Panc1 (cell line): ENCODE measurements at regions not wholly inside any gene's neighbourhood (a gene's known extent, or its start where the extent isn't known, plus 50 kb on each side); places are given as distances from the start of the nearest gene placed in this dataset.

Source experiments
- ATAC-seq: fragments of 200-7000 bp; cut with Tn5 transposase; 2 replicates; pipeline ENCODE4 v1.9.1; 2020; ENCODE audit warnings: mild to moderate bottlenecking, moderate library complexity
- BruUV-seq: library from RNA; stranded (reverse); fragments of 400-500 nt; replicated peaks from 2 replicates; lab custom pipeline; 2021; lab: Mats Ljungman, UMichigan
- CTCF ChIA-PET: fragments of 300-600 bp; sonication (Branson Sonifier 250); formaldehyde crosslinking; loops from one replicate; lab custom pipeline; 2022; ENCODE audit warnings: antibody characterized with exemption; lab: Charles Lee
- POLR2A ChIA-PET: fragments of 300-600 bp; sonication (Branson Sonifier 250); formaldehyde crosslinking; loops from one replicate; lab custom pipeline; 2022; ENCODE audit warnings: antibody characterized with exemption; lab: Charles Lee
- DNase-seq: peaks from one replicate; pipeline ENCODE4 v3.0.0-alpha.2; 2010; ENCODE audit warnings: low read depth, low spot score
- H3K27ac ChIP-seq: 2 replicates; pipeline ENCODE4 v1.5.1; 2011; ENCODE audit warnings: mild to moderate bottlenecking, low read length, inconsistent platforms
- H3K27me3 ChIP-seq: fragments of 200-500 bp; sonication (Bioruptor generic); 2 replicates; pipeline ENCODE4 v1.6.0; 2014; ENCODE audit warnings: low read length, inconsistent platforms; ENCODE audit not compliant: control insufficient read depth, insufficient read depth
- H3K36me3 ChIP-seq: fragments of 200-500 bp; sonication (Bioruptor generic); 2 replicates; pipeline ENCODE4 v1.5.1; 2014; ENCODE audit warnings: inconsistent platforms, mild to moderate bottlenecking, low read length, moderate library complexity; ENCODE audit not compliant: control insufficient read depth, insufficient read depth
- H3K4me1 ChIP-seq: 2 replicates; pipeline ENCODE4 v1.5.1; 2011; ENCODE audit warnings: inconsistent platforms, mild to moderate bottlenecking, low read length, moderate library complexity; ENCODE audit not compliant: control insufficient read depth, insufficient read depth
- H3K4me3 ChIP-seq, 2 experiments: 2 replicates each; pipeline ENCODE4 v1.5.1; 2011 to 2012; ENCODE audit warnings: low read depth in 2 of 2, low read length in 2 of 2, mild to moderate bottlenecking in 2 of 2, inconsistent platforms in 1 of 2, moderate library complexity in 1 of 2
- H3K9me3 ChIP-seq: fragments of 200-500 bp; sonication (Bioruptor generic); 2 replicates; pipeline ENCODE4 v1.5.1; 2014; ENCODE audit warnings: low read depth, mild to moderate bottlenecking, inconsistent platforms, low read length, moderate library complexity; ENCODE audit not compliant: control insufficient read depth, insufficient read depth
- CTCF ChIP-seq: fragments of 450-650 bp; IDR thresholded peaks from 2 replicates; pipeline ENCODE4 v1.5.1; 2017; ENCODE audit warnings: mild to moderate bottlenecking
- POLR2AphosphoS5 ChIP-seq: IDR thresholded peaks from 2 replicates; pipeline ENCODE4 v1.6.1; 2012; ENCODE audit warnings: mild to moderate bottlenecking, low read depth, low read length, moderate library complexity
- REST ChIP-seq, 2 experiments: IDR thresholded peaks; 2 replicates each; pipeline ENCODE4 v1.6.1; 2011 to 2012; ENCODE audit warnings: low read depth in 2 of 2, control low read depth in 1 of 2, low read length in 1 of 2, mild to moderate bottlenecking in 1 of 2, moderate library complexity in 1 of 2; ENCODE audit not compliant: insufficient read depth in 1 of 2
- SIN3A ChIP-seq: IDR thresholded peaks from 2 replicates; pipeline ENCODE4 v1.6.1; 2012; ENCODE audit warnings: low read depth, mild to moderate bottlenecking, low read length, moderate library complexity, borderline replicate concordance; ENCODE audit not compliant: insufficient read depth
- TCF7L2 ChIP-seq: IDR thresholded peaks from 2 replicates; pipeline ENCODE4 v1.6.1; 2011; ENCODE audit warnings: mild to moderate bottlenecking, low read depth, low read length, inconsistent platforms
- in situ Hi-C: cut with HindIII; loops from 2 replicates; pipeline ENCODE4 v1.10.0; 2016; ENCODE audit warnings: low sequenced_read_pairs, low pct_unique_long_range_greater_than_20kb
- intact Hi-C: fragments of 100-400 bp; cut with micrococcal nuclease; formaldehyde crosslinking; loops from one replicate; pipeline ENCODE4 v1.10.0; 2022; ENCODE audit not compliant: unreplicated experiment

GRCh38 chr2:67515538-67515937, 118.4 kb downstream of the ETAA1 start:
- DNase-seq (no peak), ATAC-seq (no peak)
- intact Hi-C loops, result no loop called here
- TF ChIP-seq POLR2AphosphoS5 (no peak), TCF7L2 (no peak), CTCF (no peak), REST (IDR thresholded peaks at IDR 0.05; ENCODE audit: insufficient read depth in 1 of 2, low read depth in 2 of 2, low read length in 1 of 2) (no peak), SIN3A (no peak)
- POLR2A ChIA-PET, result no interaction called here
- no peaks in the 10 kb centered on the region for H3K4me1 ChIP-seq
- in situ Hi-C loops, result no loop called here
- no peaks in the 10 kb centered on the region for H3K27me3 ChIP-seq
- no TSS peak for BruUV-seq
- no peak overlapping the region for H3K4me3 ChIP-seq
- H3K36me3 ChIP-seq, result no peaks in the 10 kb centered on the region
- H3K27ac ChIP-seq, result no peak overlapping the region
- CTCF ChIA-PET, result no interaction called here
- H3K9me3 ChIP-seq, result no peaks in the 10 kb centered on the region

- H3K9me3 ChIP-seq, result no peaks in the 10 kb centered on the region
- in situ Hi-C loops (no loop called here), intact Hi-C loops (no loop called here)
- no peak overlapping the region for H3K27ac ChIP-seq
- DNase-seq, result no peak
- no TSS peak for BruUV-seq
- ChIA-PET CTCF (no interaction called here), POLR2A (no interaction called here)
- H3K4me3 ChIP-seq, result no peak overlapping the region
- H3K36me3 ChIP-seq, result no peaks in the 10 kb centered on the region
- no peak for ATAC-seq
- no peak for TF ChIP-seq TCF7L2
- no peak for TF ChIP-seq REST (IDR thresholded peaks at IDR 0.05; ENCODE audit: insufficient read depth in 1 of 2, low read depth in 2 of 2, low read length in 1 of 2)
- no peak for TF ChIP-seq POLR2AphosphoS5
- no peak for TF ChIP-seq SIN3A
- TF ChIP-seq CTCF, result no peak
- no peaks in the 10 kb centered on the region for H3K27me3 ChIP-seq
- H3K4me1 ChIP-seq, result no peaks in the 10 kb centered on the region
Measured at GRCh38 chr2:67516362-67516761, 119.2 kb downstream of the ETAA1 start.
